NCI-H345 treated with DMSO at 0.1 percent for 48 hours (cell line): ENCODE measurements at regions not wholly inside any gene's neighbourhood (a gene's known extent, or its start where the extent isn't known, plus 50 kb on each side); places are given as distances from the start of the nearest gene placed in this dataset.

Experiments used
- DNase-seq: peaks from one replicate; lab custom pipeline; 2025; ENCODE audit not compliant: unreplicated experiment; lab: John Stamatoyannopoulos, UW

DNA sequence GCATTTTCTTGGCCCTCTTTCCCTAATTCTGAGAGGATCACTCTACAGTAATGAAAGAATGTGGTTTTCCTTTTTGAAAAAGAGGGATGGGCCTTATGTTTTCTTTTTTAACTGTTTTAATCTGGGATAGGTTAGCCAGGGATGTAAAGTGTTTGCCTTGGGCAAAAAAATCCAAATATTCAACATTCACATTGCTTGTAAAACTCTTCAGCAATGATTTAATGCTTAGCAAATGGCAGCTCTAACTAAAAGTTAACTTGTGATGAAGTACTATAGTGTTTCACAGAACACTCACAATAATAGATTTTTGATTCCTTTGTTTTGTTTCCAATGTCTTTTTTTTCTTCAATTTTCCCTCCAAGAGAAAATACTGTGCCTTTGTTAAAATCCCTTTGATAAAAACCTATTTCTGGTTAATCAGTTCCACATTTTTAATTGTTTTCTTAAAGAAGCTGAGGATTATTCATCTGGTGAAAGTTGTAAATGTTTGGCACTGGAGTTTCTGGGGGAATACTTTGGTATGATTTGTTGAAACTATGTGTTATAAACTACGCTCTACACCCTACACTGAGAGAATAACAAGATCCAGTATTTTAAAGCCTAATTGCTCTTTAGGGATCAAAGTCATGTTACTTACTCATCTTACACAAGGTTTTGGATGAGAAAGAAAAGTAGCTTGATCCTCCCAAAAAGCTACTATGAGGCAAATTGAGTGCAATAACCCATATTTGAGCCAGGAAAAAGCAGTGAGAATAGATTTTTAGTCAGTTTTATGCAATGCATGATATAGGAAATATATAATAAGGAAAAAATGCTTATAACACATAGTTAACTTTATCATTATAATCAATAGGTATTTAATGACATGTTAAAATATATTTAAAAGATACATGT is 335.8 kb downstream of the EPHA7 start:
- DNase-seq = no peak

DNA sequence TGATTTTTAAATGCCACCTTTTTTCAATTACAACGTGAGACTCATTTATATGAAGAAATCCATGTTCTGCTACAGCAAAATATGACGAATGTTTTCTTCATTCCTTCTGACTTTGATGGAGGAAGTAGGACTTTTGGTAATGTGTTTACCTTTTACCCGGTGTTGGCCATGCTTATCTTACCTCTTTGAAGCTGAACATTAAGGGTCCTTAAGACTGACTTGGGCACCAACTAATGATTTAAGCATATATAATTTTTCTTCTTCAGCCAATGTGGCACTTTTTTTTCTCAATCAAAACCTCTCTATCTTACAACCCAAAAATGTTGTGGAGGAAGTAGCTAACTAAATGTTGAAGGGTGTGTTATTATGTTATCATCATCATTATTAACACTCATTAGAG is 337.5 kb downstream of the EPHA7 start:
- DNase-seq = no peak

DNA sequence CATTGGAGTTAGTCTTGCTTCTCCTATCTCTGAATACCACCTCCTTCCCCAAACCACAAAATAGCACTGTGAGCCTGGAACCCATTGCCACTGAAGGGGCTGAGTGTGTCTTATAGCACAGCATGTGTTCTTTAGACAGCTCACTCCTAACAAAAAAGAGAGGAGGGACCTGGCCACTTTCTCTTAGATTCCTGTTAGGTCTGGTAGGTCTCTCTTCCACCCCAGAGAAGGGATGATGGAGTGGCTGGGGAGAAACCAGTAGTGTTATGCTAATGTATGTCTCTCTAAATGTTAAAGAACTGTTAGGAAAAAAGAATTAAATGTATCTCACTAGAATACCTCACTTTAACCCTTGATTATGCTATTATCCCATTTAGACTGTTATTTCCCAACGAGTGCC is 340.3 kb downstream of the EPHA7 start:
- DNase-seq = no peak

DNA sequence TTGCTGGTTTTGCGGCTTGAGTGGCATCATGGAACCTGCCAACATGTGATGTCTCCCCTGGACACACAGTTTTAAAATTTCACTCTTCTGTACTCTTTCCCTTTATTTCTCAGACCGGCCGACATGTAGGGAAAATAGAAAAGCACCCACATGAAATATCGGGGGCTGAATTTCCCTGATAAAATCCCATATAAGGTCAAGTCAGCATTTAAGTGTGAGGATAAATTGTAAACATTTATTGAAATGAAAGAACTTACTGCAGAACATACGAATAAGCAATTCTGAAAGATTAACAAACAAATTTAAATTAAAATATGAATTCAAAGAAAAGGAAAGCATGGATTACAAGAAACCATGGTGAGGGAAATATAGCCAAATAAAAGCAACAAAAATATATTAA is 345.5 kb downstream of the EPHA7 start:
- DNase-seq = no peak

DNA sequence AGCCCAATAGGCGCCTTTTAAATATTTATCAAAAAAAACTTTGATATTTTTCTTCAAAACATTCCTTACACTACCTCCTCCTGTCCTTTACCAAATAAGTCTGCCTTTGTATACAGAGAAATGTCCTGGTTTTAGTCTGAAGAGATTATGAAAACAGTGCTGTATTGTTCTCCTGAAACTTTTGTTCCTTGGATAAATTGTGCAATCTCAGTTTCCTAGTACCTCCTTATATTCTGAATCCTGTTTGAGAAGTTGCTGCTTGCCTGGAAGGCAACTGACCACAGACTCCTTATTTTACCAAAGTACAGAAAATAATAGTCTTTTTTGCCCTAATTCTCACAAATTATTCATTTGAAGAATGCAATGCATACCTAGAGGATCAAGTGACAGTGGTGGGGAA is 349.5 kb downstream of the EPHA7 start:
- no peak for DNase-seq

DNA sequence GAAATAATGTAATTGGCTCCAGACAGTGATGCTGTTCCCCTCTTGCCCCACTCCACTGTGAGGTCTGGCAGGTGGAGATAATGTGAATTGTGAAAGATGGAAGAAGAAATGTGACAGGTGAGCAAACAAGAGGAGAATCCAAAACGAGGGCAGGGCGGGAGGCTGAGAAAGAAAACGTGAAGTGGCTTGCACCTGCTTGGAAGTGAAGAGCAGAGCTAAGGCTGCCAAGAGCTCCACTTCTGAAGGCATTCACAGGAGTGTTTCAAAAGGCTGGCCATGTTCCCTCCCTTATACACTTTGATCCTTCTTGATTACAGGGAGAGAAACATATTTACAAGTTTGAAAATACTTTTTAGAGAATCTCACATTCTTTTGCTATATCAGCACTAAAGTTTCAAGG is 359.4 kb downstream of the EPHA7 start:
- peak; percentile 58 for DNase-seq

DNA sequence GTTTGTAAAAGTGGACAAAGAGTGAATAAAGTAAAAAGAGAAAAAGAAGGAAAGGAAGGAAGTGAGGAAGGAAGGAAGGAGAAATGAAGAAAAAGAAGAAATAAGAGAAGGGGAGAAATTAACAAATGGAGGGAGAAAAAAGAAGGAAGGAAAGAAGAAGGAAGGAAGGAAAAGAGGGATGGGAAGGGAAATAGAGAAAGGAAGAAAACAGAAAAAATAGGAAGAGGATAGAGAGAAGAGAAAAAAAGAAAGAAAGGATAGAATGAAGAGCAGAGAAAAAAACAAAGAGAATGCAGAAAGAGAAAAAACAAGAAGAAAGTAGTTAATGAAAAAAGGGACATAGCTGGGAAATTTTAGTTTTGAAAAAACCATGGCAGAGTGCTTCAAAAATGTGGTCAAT is 361.8 kb downstream of the EPHA7 start:
- no peak for DNase-seq

DNA sequence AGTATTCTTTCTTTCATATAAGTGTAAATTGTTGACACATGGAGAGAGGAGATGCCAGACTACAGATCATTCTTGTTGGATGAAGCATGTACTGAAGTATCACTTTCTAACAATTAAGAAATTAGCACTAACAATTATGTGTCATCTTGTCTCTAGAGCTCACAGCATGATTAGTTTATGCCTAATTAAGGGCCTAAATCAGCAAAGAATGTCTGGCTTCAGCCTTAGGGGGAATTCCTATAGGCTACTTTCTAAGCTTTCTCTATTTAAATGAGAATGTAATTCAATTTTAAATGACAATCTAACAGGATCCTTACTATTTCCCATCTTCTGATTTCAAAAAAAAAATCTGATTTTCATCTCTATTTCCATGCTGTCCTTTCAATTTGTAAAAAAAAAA is 371.0 kb downstream of the EPHA7 start:
- DNase-seq = no peak

DNA sequence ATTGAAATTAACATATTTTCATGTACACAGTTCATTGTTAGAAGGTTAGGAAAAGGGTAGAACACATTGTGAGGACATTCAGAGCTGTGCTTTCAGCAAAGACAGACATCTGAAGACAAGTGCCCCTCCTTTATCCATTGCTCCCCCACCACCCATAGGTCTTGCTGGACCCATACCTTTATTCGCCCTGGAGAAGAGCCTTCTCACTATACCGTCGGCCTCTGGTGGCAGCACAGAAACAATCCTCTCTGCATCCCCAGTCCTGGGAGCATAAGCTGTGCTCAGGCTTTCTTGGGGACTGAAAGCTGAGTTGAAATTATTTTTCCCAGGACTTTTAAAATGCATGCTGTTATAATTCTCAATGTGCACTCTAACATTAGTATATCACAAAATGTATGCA is 372.3 kb downstream of the EPHA7 start:
- DNase-seq = no peak

DNA sequence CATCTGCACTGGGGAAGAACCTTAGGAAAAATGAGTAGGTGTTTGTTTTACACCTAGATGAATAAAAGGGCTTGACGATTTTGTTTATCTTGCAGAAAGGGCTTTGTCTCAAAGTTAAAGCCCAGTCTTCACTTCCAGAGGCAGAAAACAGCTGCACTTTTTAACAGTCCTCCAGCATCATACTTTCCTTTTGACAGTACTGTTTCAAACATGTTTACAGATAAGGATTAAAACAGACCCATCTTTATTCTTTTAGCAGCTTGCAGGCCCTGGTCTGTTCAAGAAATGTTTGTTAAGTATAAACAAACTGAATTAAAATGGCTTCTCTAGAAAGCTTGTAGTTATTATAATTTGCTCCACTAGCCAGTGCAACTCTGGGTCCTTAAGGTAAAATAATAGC is 374.2 kb downstream of the EPHA7 start:
- no peak for DNase-seq

DNA sequence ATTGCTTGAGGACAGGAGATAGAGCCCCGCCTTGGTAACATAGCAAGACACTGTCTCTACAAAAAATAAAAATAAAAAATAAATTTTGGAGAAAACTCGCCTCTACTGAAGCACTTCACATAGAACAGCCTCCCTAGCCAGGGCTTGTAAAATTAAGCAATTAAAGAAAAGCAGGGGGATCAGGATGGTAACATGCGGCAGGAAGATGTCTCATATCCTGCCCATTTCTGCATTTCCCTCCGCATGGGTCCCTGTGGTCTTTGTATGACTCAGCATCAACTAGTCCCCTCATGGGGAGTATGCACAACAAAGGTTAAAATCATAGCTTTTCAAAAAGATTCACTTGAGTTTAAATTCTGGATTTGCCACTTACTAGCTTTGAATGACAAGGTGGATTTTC is 379.0 kb downstream of the EPHA7 start:
- no peak for DNase-seq

DNA sequence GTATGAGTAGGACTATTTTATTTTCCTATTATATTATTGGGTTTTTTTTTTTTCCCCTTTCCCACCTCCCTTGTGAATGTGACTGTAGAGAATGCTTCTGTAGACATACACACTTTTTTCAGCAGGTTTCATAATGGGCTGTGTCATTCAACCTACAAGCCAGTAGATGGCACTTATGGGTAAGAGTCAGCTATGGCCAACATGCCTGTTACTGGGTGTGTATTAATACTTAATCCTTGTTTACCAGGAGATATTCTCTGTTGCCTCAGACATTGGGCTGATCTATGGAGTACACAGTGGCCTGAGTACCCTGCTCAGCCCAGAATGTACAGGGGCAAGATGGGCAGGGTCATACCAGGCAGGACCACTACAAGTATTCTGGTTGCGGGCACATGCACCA is 382.5 kb downstream of the EPHA7 start:
- no peak for DNase-seq

DNA sequence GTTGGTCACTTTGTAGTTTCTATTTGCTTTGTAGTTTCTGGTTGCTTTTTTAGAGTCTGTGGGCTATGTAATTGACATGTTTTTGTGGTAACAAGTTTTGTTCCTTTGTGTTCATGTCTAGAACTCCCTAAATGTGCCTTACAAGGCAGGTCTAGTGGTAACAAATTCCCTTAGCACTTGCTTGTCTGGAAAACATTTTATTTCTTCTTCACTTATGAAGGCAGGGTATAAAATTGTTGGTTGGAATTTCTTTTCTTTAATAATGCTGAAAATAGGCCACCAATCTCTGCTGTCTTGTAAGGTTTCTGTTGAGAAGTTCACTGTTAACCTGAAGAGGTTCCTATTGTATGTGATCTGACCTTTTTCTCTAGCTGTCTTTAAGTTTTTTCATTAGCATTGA is 383.6 kb downstream of the EPHA7 start:
- DNase-seq = no peak

DNA sequence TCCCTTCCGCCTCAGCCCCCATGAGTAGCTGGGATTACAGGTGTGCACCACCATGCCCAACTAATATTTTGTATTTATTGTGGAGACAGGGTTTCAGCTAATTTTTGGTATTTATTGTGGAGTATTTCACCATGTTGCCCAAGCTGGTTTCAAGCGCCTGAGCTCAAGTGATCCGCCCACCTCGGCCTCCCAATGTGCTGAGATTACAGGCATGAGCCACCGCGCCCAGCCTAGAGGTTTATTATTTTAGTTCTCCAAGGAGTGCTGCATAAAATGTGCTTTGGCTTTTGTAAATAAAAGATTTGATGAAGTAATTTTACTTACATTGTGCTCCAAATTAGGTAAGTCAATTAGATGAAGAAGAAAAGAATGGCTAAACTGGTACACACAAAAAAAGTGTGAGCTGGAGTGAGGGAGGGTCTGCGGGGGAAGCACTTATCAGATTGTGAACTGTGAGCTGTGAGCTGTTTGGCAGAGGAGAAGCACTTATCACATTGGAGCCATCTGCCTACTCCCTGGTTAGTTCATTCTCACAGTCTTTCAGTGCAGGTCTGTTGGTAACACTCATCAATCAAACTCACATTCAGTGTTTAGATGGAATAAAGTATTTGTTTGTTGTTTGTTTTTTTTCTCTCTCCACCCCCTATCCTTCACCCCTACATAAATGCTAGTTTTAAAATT is 398.0 kb downstream of the EPHA7 start:
- peak; percentile 3 for DNase-seq

DNA sequence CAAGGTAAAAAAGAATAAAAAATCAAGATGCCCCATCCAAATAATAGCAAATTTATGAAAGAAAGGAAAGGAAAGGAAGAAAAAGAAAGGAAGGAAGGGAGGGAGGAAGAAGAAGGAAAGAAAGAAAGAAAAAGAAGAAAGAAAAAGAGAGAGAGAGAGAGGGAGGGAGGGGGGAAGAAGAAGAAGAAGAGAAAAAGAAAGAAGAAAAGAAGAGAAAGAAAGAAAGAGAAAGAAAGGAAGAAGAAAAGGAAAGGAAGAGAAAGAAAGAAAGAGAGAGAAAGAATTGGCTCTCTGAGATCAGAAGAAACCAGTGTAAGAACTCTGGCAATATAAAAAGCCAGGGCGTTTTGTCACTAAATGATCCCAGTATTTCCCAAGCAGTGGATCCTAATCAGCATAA is 401.7 kb downstream of the EPHA7 start:
- no peak for DNase-seq

DNA sequence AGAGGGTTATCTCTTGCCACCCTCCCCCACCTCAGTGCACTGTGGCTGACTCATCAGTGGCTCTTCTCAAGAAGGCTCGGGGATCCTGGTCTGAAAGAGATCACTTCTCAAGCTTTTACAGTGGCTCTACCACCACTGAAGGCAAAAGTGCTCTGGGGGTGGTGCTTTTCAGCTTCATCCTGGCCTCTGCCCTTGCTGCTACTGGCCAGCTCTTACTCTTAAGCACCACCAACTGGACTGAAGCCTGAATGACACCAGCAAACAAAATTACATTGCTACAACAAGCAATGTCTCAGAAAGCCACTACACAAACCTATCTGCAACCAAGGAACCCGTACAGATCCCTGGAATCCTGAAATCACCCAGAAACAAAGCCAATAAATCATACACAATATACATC is 402.1 kb downstream of the EPHA7 start:
- DNase-seq = no peak

DNA sequence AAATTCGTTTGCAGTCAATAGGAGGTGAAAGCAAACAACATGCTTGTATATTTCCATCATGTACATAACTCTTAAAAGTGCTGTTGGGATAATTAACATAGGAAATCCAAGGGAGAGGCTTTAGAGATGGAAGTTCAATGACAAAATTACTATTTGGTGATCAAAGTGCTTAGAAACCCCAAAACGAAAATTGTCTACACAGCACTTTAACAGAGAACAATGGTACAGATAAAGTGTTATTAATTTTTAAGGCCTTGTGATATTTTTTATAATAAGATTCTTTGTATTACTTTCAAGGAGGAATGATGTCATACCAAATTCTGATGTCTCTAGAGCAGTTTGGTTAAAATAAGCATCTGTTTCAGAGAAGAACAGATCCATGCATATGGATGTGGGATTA is 406.3 kb downstream of the EPHA7 start:
- DNase-seq = no peak

DNA sequence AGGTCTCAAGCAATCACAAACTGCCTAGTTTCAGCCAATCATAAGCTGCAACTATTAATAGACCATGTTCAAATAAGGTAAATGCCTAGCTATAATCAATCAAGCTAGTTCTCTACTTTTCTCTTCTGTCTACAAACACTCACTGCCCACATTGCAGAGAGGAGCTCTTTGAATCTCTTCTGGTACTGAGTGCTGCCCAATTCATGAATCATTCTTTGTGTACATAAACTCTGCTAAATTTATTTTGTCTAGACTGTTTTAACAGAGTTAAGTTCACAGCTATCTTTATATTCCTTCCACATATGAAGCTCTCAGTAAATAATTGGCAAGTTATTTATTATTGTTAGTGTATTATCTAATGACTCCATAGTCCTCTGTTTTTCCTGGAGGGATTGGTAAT is 411.0 kb downstream of the EPHA7 start:
- DNase-seq = no peak

DNA sequence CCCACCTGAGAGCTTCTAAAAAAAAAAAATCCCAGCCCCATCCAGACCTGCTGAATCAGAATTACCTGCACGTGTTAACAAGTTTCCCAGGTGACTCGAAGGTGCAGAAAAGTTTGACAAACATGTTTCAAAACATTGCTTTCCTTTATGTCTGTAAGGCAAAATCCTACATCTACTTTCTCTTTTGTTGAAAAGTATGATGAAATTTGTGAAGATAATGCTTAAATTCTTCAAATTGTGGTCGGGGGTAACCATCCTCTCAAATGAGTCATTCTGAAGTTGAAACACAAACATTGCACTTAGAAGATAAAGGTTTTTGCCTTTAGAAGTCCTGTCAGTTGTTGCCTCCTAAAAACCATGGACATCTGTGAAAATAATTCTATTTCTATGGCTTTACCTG is 429.7 kb downstream of the EPHA7 start:
- DNase-seq = no peak

DNA sequence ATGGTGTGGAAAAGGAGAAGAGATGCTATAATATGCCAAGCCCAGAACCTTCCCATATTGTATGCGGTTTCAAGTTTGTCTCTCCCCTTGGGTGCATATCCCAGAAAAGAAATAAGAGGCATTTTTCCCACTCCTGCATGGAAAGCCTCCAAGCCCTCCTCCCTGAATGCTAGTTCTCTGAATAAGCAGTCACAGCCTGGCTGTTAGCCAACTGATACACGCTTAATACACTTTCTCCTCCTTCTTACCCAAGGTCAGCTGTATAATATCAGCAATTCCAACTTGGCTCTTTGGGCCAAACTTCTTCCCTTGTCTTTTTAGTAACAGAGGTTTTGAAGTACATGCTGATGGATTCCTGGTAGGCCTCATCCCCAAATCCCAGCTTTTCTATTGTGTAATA is 440.1 kb downstream of the EPHA7 start:
- DNase-seq = no peak

DNA sequence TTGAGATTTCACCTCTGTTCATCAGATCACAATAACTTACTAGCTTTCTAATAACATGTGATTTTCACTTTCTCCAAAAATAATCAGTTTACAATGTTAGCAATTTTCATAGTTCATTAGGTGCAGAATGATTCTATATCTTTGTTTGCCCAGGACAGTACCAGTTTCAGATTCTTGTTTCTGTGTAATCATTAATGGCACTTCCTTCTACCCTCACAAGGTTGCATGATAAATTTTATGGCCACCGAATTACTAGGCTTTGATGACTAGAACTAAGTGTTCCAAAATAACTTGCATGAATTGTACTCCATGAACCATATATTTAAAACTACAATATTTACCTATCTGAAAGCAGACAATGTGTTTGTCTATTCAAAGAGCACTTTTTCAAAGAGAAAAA is 442.3 kb downstream of the EPHA7 start:
- no peak for DNase-seq

DNA sequence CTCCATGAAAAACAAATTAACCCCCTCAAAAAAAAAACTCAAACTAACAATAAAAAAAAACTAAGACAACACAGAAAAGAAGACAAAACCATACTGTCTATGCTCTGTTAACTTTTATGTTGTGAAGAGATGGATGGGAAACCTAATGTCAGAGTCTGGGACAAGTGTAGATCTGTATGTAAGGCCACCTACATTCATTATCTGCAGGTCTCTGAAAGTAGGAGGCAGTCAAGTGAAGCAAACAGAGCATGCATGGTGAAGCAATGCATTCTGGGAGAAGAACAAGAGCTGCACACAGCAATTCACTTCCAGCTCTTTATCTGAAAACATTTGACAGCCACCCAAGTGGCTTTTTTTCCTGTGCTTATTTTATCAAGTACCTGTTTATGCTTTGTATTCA is 452.0 kb downstream of the EPHA7 start:
- no peak for DNase-seq

DNA sequence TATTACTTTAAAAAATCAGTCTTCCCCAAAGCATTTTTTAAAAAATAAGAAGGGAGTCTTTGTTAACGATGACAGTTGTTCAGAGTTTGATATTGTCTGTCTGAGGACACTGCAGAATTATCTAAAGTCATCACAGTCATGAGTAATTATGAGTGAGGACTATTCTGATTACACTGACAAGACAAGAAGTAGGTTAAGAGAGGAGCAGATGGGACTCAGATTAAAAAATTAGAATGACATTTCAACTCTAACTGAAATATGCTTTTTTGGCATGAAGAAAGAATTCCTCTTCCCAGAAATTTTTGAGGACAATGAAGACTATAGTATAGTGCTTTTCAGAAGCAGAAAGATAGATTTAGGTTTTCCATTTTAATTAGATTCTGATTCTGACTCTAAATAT is 456.5 kb downstream of the EPHA7 start:
- no peak for DNase-seq
